Parathyroid adenoma (tissue), 2 donors: ENCODE measurements at regions not wholly inside any gene's neighbourhood (a gene's known extent, or its start where the extent isn't known, plus 50 kb on each side); places are given as distances from the start of the nearest gene placed in this dataset.
"Not testable (repeated sequence)": the region's sequence is repeated elsewhere in the genome, so short reads cannot be mapped to it uniquely, and the experiment has no call there.

Source experiments
- H2AFZ ChIP-seq: fragments of 300-600 bp; sonication (generic); one replicate; pipeline ENCODE4 v1.7.0; 2017; ENCODE audit warnings: antibody characterized with exemption, mild to moderate bottlenecking
- H3K27ac ChIP-seq: fragments of 300-600 bp; sonication (generic); one replicate; pipeline ENCODE4 v1.7.0; 2017
- H3K27me3 ChIP-seq: fragments of 300-600 bp; sonication (generic); one replicate; pipeline ENCODE4 v1.7.0; 2017; ENCODE audit warnings: low read length; ENCODE audit not compliant: control insufficient read depth, insufficient read depth
- H3K36me3 ChIP-seq: fragments of 300-600 bp; sonication (generic); one replicate; pipeline ENCODE4 v1.7.0; 2017; ENCODE audit warnings: low read length; ENCODE audit not compliant: control insufficient read depth, insufficient read depth
- H3K4me1 ChIP-seq: fragments of 300-600 bp; sonication (generic); one replicate; pipeline ENCODE4 v1.7.0; 2017; ENCODE audit warnings: control low read depth
- H3K4me2 ChIP-seq: fragments of 300-600 bp; sonication (generic); one replicate; pipeline ENCODE4 v1.7.0; 2017; ENCODE audit warnings: low read length
- H3K4me3 ChIP-seq: fragments of 300-600 bp; sonication (generic); one replicate; pipeline ENCODE4 v1.7.0; 2017; ENCODE audit warnings: low read depth, low read length
- H3K79me2 ChIP-seq: fragments of 300-600 bp; sonication (generic); one replicate; pipeline ENCODE4 v1.7.0; 2017; ENCODE audit warnings: control low read depth
- H3K9ac ChIP-seq: fragments of 300-600 bp; sonication (generic); one replicate; pipeline ENCODE4 v1.7.0; 2017; ENCODE audit warnings: mild to moderate bottlenecking
- H3K9me3 ChIP-seq: fragments of 300-600 bp; sonication (generic); one replicate; pipeline ENCODE4 v1.7.0; 2017; ENCODE audit warnings: low read length; ENCODE audit not compliant: control insufficient read depth
- CTCF ChIP-seq: fragments of 300-600 bp; sonication (generic); IDR thresholded peaks from one replicate; pipeline ENCODE4 v1.7.0; 2017; ENCODE audit warnings: antibody characterized with exemption, mild to moderate bottlenecking
- donor health status: primary hyperparathyroidism.

- no peaks in the 10 kb centered on the region for H3K27me3 ChIP-seq
- H3K4me1 ChIP-seq = no peaks in the 10 kb centered on the region
- no peak for TF ChIP-seq CTCF
- no peaks in the 10 kb centered on the region for H3K9me3 ChIP-seq
- no peak overlapping the region for H3K4me3 ChIP-seq
- no peaks in the 10 kb centered on the region for H3K79me2 ChIP-seq
- no peaks in the 10 kb centered on the region for H3K36me3 ChIP-seq
- no peak overlapping the region for H3K4me2 ChIP-seq
- no peak overlapping the region for H3K27ac ChIP-seq
- no peak overlapping the region for H2AFZ ChIP-seq
- H3K9ac ChIP-seq = no peak overlapping the region
These were observed 577.3 kb downstream of the VGLL3 start for GRCh38 chr3:86413645-86414044.

DNA sequence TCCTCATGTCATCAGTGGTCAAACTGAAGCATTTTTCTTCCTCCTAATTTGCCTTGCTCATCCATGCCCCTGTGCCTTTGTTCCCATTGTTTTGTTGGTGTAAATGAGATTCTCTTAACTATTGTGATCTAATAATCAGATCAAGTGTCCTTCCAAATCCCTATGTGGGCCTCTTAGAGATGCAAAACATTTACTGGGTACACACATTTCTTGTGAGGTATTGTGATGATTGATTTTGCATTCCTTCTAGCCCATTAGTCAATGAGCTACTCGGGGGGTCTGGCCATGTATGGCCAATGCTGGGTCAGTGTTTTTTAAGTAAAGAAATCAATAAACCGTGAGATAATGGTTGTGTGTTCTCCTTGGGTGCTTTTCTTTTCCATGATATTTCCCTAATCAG is 580.4 kb downstream of the VGLL3 start:
- H3K9ac ChIP-seq = no peak overlapping the region
- TF ChIP-seq CTCF = no peak
- H3K9me3 ChIP-seq = no peaks in the 10 kb centered on the region
- H3K4me3 ChIP-seq = no peak overlapping the region
- H2AFZ ChIP-seq = no peak overlapping the region
- no peaks in the 10 kb centered on the region for H3K27me3 ChIP-seq
- no peaks in the 10 kb centered on the region for H3K36me3 ChIP-seq
- H3K4me2 ChIP-seq = no peak overlapping the region
- no peak overlapping the region for H3K27ac ChIP-seq
- H3K79me2 ChIP-seq = no peaks in the 10 kb centered on the region
- no peaks in the 10 kb centered on the region for H3K4me1 ChIP-seq

DNA sequence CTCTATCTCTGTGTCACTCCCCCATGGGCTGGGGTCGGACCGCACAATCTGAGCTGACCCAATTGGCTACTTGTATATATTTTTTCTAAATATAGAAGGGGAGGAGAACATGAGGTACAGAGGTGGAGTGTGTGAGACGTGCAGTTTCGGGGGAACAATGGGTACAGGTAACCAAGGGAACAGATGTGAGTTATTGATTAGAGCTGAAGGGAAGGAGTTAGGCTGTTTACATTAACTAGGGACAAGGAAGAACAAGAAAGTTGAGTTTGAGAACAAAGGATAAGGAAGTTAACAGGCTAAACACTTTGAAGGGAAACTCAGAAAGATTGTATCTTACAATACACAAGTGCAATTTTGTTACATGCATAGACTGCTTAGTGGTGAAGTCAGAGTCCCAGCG is 601.2 kb downstream of the VGLL3 start:
- not testable (repeated sequence) for H3K9ac ChIP-seq, H3K9me3 ChIP-seq, H3K27ac ChIP-seq, H3K27me3 ChIP-seq, H3K4me1 ChIP-seq, H3K36me3 ChIP-seq, H3K4me2 ChIP-seq, H2AFZ ChIP-seq, H3K4me3 ChIP-seq, H3K79me2 ChIP-seq

GRCh38 chr3:86388820-86389219 is 602.1 kb downstream of the VGLL3 start:
- Histone ChIP-seq H3K9me3 (no peaks in the 10 kb centered on the region), H3K27me3 (no peaks in the 10 kb centered on the region), H3K9ac (no peak overlapping the region), H3K79me2 (no peaks in the 10 kb centered on the region), H3K4me1 (no peaks in the 10 kb centered on the region), H2AFZ (no peak overlapping the region), H3K4me2 (no peak overlapping the region), H3K4me3 (no peak overlapping the region), H3K36me3 (no peaks in the 10 kb centered on the region), H3K27ac (no peak overlapping the region)
- no peak for TF ChIP-seq CTCF

DNA sequence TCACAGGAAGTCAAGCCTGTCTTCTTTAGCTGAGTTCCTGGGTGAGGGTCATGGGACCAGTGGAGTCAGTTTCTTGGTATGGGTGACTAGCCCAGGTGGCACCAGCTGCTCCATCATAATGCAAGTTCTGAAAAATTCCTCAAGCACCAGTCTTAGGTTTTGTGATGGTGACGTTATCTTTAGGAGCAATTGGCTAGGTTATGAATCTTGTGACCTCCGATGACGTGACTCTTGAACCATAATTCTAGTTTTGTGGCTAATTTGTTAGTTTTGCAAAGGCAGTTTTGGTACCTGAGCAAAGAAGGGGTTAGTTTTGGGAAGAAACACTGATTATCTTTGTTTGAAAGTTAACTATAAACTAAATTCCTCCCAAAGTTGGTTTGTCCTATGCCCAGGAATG is 608.4 kb downstream of the VGLL3 start:
- no peaks in the 10 kb centered on the region for H3K4me1 ChIP-seq
- H3K36me3 ChIP-seq = no peaks in the 10 kb centered on the region
- no peak overlapping the region for H3K9ac ChIP-seq
- no peak for TF ChIP-seq CTCF
- no peak overlapping the region for H3K4me2 ChIP-seq
- no peaks in the 10 kb centered on the region for H3K79me2 ChIP-seq
- H2AFZ ChIP-seq = no peak overlapping the region
- no peaks in the 10 kb centered on the region for H3K27me3 ChIP-seq
- no peak overlapping the region for H3K4me3 ChIP-seq
- no peak overlapping the region for H3K27ac ChIP-seq
- no peaks in the 10 kb centered on the region for H3K9me3 ChIP-seq
